WTC11 (cell line): ENCODE measurements at regions not wholly inside any gene's neighbourhood (a gene's known extent, or its start where the extent isn't known, plus 50 kb on each side); places are given as distances from the start of the nearest gene placed in this dataset.

Experiments
- ATAC-seq: fragments of 200-7000 bp; cut with Tn5 transposase; 2 replicates; pipeline ENCODE4 v1.10.0; 2021; ENCODE audit warnings: mild to moderate bottlenecking, moderate library complexity
- CTCF ChIA-PET: fragments of 300-600 bp; sonication (Branson Sonifier 250); formaldehyde crosslinking; loops from one replicate; lab custom pipeline; 2021; ENCODE audit warnings: antibody characterized with exemption; lab: Charles Lee
- POLR2A ChIA-PET: fragments of 350-600 bp; sonication (Branson Sonifier 250); formaldehyde crosslinking; loops from one replicate; lab custom pipeline; 2021; ENCODE audit warnings: antibody characterized with exemption; lab: Charles Lee
- DNase-seq: peaks from one replicate; pipeline ENCODE4 v3.0.0; 2021; ENCODE audit warnings: low spot score
- H3K27ac Mint-ChIP-seq: 2 replicates; pipeline ENCODE4 v1.8.0; 2021; ENCODE audit warnings: mixed read lengths
- H3K27me3 Mint-ChIP-seq: 2 replicates; pipeline ENCODE4 v1.8.0; 2021; ENCODE audit warnings: low read depth, mild to moderate bottlenecking, moderate library complexity, mixed read lengths
- H3K36me3 Mint-ChIP-seq: 2 replicates; pipeline ENCODE4 v1.8.0; 2021; ENCODE audit warnings: mixed read lengths
- H3K4me1 Mint-ChIP-seq: 2 replicates; pipeline ENCODE4 v1.8.0; 2022; ENCODE audit warnings: mixed read lengths
- H3K4me3 Mint-ChIP-seq: 2 replicates; pipeline ENCODE4 v1.8.0; 2021; ENCODE audit warnings: mild to moderate bottlenecking, moderate library complexity, mixed read lengths
- H3K9me3 Mint-ChIP-seq: 2 replicates; pipeline ENCODE4 v1.8.0; 2021; ENCODE audit warnings: mixed read lengths
- ATF1 ChIP-seq: sonication (generic); formaldehyde crosslinking; IDR thresholded peaks from 2 replicates; pipeline ENCODE4 v1.8.1; 2023; ENCODE audit warnings: mild to moderate bottlenecking, moderate library complexity, missing genetic modification reagents
- CREB1 ChIP-seq: sonication (generic); formaldehyde crosslinking; IDR thresholded peaks from 2 replicates; pipeline ENCODE4 v1.8.0; 2023; ENCODE audit warnings: mild to moderate bottlenecking, missing genetic modification reagents
- CREM ChIP-seq: sonication (generic); formaldehyde crosslinking; IDR thresholded peaks from 2 replicates; pipeline ENCODE4 v1.8.1; 2022; ENCODE audit warnings: mild to moderate bottlenecking, missing genetic modification reagents, moderate library complexity
- CTCF ChIP-seq: fragments of 200-600 bp; IDR thresholded peaks from 2 replicates; pipeline ENCODE4 v1.8.0; 2022; ENCODE audit warnings: antibody characterized with exemption
- ESRRA ChIP-seq: sonication (generic); formaldehyde crosslinking; IDR thresholded peaks from 2 replicates; pipeline ENCODE4 v1.8.1; 2022; ENCODE audit warnings: mild to moderate bottlenecking, missing genetic modification reagents, borderline replicate concordance
- ETV6 ChIP-seq: sonication (generic); formaldehyde crosslinking; IDR thresholded peaks from 2 replicates; pipeline ENCODE4 v1.8.1; 2022; ENCODE audit warnings: mild to moderate bottlenecking, missing genetic modification reagents
- HMGA2 ChIP-seq: fragments of 250-450 bp; sonication (Bioruptor Pico); IDR thresholded peaks from 2 replicates; pipeline ENCODE4 v1.4.0; 2021; ENCODE audit warnings: mild to moderate bottlenecking, moderate library complexity
- IRF1 ChIP-seq: sonication (generic); formaldehyde crosslinking; IDR thresholded peaks from 2 replicates; pipeline ENCODE4 v1.8.0; 2023; ENCODE audit warnings: missing genetic modification reagents
- IRF2 ChIP-seq: sonication (generic); formaldehyde crosslinking; IDR thresholded peaks from 2 replicates; pipeline ENCODE4 v1.8.0; 2022; ENCODE audit warnings: low read depth, missing genetic modification reagents, borderline replicate concordance
- JUN ChIP-seq: sonication (generic); formaldehyde crosslinking; IDR thresholded peaks from 2 replicates; pipeline ENCODE4 v1.8.0; 2023; ENCODE audit warnings: mild to moderate bottlenecking, missing genetic modification reagents
- NFATC4 ChIP-seq: fragments of 250-450 bp; sonication (Bioruptor Pico); IDR thresholded peaks from 2 replicates; pipeline ENCODE4 v1.9.0; 2021; ENCODE audit warnings: mild to moderate bottlenecking
- SP1 ChIP-seq: sonication (generic); formaldehyde crosslinking; conservative IDR thresholded peaks from 2 replicates; pipeline ENCODE4 v1.8.1; 2022; ENCODE audit warnings: missing genetic modification reagents
- TEAD1 ChIP-seq: sonication (generic); formaldehyde crosslinking; IDR thresholded peaks from 2 replicates; pipeline ENCODE4 v1.8.0; 2022; ENCODE audit warnings: mild to moderate bottlenecking, missing genetic modification reagents
- TEAD4 ChIP-seq: sonication (generic); formaldehyde crosslinking; IDR thresholded peaks from 2 replicates; pipeline ENCODE4 v1.8.0; 2022; ENCODE audit warnings: mild to moderate bottlenecking, missing genetic modification reagents
- ZNF138 ChIP-seq: sonication (generic); formaldehyde crosslinking; conservative IDR thresholded peaks from 2 replicates; pipeline ENCODE4 v1.8.1; 2022; ENCODE audit warnings: mild to moderate bottlenecking, moderate library complexity, missing genetic modification reagents
- ZNF232 ChIP-seq: sonication (generic); formaldehyde crosslinking; IDR thresholded peaks from 2 replicates; pipeline ENCODE4 v1.8.0; 2022; ENCODE audit warnings: mild to moderate bottlenecking, missing genetic modification reagents
- ZNF416 ChIP-seq: fragments of 250-450 bp; sonication (Bioruptor Pico); IDR thresholded peaks from 2 replicates; pipeline ENCODE4 v1.9.0; 2021; ENCODE audit warnings: mild to moderate bottlenecking, inconsistent platforms
- TF ChIP-seq, protein P1 (sequence below): sonication (generic); formaldehyde crosslinking; IDR thresholded peaks from 2 replicates; pipeline ENCODE4 v1.8.1; 2023; ENCODE audit warnings: mild to moderate bottlenecking, missing genetic modification reagents, moderate library complexity
- TF ChIP-seq, protein P2 (sequence below): sonication (generic); formaldehyde crosslinking; IDR thresholded peaks from 2 replicates; pipeline ENCODE4 v1.8.1; 2022; ENCODE audit warnings: missing genetic modification reagents, borderline replicate concordance
- TF ChIP-seq, protein P3 (sequence below): sonication (generic); formaldehyde crosslinking; IDR thresholded peaks from 2 replicates; pipeline ENCODE4 v1.8.1; 2022; ENCODE audit warnings: low read depth, mild to moderate bottlenecking, moderate library complexity, missing genetic modification reagents, borderline replicate concordance
- TF ChIP-seq, protein P4 (sequence below): sonication (generic); formaldehyde crosslinking; IDR thresholded peaks from 2 replicates; pipeline ENCODE4 v1.8.1; 2022; ENCODE audit warnings: mild to moderate bottlenecking, moderate library complexity, missing genetic modification reagents

- no peak for ATAC-seq
- no peak for TF ChIP-seq ETV6
- TF ChIP-seq ATF1 (CRISPR knock-in tag): no peak
- TF ChIP-seq, all 79 proteins: peak for 0
- H3K4me3 Mint-ChIP-seq: no peak overlapping the region
- peaks cover 4% of the 10 kb centered on the region; the same call in 1 of the 2 replicates for H3K4me1 Mint-ChIP-seq
- H3K36me3 Mint-ChIP-seq: no peaks in the 10 kb centered on the region
- DNase-seq: no peak
- H3K27ac Mint-ChIP-seq: no peak overlapping the region
- ChIA-PET CTCF (interaction anchor here (1.3 kb wide), 1 partner anchor 8 kb away, joined by 3 read pairs; no protein-coding TSS in a partner anchor), POLR2A (no interaction called here)
- H3K27me3 Mint-ChIP-seq: no peaks in the 10 kb centered on the region
- 0 out of 2 replicates have a peak, but pooled peaks cover 5% of the 10 kb centered on the region for H3K9me3 Mint-ChIP-seq
These were observed 1342.4 kb upstream of the TENM3 start for GRCh38 chr4:180900781-180901180.

- Mint-ChIP-seq H3K27me3 (no peaks in the 10 kb centered on the region), H3K4me3 (no peak overlapping the region), H3K9me3 (no peaks in the 10 kb centered on the region), H3K4me1 (no peaks in the 10 kb centered on the region), H3K36me3 (no peaks in the 10 kb centered on the region), H3K27ac (no peak overlapping the region)
- ATAC-seq (peak; percentile 100), DNase-seq (peak; percentile 46)
- ChIA-PET CTCF (interaction anchor here (0.6 to 1.4 kb wide), 6 partner anchors 9 to 249 kb away, joined by 3 read pairs; no protein-coding TSS in a partner anchor), POLR2A (interaction anchor here (0.6 kb wide), 1 partner anchor 337 kb away, joined by 4 read pairs; no protein-coding TSS in a partner anchor)
- TF ChIP-seq IRF1 (CRISPR knock-in tag): no peak
- peak; percentile 64 for TF ChIP-seq CTCF
- TF ChIP-seq NFATC4: no peak
- TF ChIP-seq CREM (CRISPR knock-in tag): no peak
- TF ChIP-seq ZNF232 (CRISPR knock-in tag): no peak
- TF ChIP-seq TEAD1 (CRISPR knock-in tag): no peak
- no peak for TF ChIP-seq ZNF138 (CRISPR knock-in tag)
- TF ChIP-seq IRF2: no peak
These were observed 1333.9 kb upstream of the TENM3 start for GRCh38 chr4:180909279-180909678.

DNA sequence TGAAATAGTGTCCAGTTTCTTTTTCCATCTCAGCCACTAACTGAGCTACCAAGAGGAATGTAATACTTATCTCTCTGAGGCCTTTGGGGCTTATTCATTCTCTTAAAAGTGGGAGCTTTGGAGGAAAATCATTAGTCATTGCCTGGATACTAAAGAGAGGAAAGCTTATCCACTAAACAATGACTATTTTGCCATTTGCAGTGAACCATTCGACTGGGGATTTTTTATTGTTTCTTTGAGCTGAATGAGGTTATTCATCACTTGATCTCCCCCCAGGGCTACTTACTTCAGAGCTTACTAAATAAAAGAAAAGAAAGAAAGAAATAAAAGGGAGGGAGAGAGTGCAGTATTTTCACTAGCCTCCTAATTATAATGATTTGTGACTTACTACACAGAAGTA is 1329.5 kb upstream of the TENM3 start:
- no peak for ATAC-seq
- H3K27ac Mint-ChIP-seq: no peak overlapping the region
- no peaks in the 10 kb centered on the region for H3K4me1 Mint-ChIP-seq
- TF ChIP-seq, protein P1, sequence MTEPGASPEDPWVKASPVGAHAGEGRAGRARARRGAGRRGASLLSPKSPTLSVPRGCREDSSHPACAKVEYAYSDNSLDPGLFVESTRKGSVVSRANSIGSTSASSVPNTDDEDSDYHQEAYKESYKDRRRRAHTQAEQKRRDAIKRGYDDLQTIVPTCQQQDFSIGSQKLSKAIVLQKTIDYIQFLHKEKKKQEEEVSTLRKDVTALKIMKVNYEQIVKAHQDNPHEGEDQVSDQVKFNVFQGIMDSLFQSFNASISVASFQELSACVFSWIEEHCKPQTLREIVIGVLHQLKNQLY (CRISPR knock-in tag): no peak
- TF ChIP-seq TEAD4 (CRISPR knock-in tag) (no peak), ESRRA (CRISPR knock-in tag) (no peak), HMGA2 (no peak), JUN (CRISPR knock-in tag) (no peak), NFATC4 (no peak), CREB1 (no peak), SP1 (CRISPR knock-in tag) (no peak), ZNF416 (CRISPR knock-in tag) (no peak)
- TF ChIP-seq, protein P2, sequence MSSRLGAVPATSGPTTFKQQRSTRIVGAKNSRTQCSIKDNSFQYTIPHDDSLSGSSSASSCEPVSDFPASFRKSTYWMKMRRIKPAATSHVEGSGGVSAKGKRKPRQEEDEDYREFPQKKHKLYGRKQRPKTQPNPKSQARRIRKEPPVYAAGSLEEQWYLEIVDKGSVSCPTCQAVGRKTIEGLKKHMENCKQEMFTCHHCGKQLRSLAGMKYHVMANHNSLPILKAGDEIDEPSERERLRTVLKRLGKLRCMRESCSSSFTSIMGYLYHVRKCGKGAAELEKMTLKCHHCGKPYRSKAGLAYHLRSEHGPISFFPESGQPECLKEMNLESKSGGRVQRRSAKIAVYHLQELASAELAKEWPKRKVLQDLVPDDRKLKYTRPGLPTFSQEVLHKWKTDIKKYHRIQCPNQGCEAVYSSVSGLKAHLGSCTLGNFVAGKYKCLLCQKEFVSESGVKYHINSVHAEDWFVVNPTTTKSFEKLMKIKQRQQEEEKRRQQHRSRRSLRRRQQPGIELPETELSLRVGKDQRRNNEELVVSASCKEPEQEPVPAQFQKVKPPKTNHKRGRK (CRISPR knock-in tag): no peak
- TF ChIP-seq, protein P3, sequence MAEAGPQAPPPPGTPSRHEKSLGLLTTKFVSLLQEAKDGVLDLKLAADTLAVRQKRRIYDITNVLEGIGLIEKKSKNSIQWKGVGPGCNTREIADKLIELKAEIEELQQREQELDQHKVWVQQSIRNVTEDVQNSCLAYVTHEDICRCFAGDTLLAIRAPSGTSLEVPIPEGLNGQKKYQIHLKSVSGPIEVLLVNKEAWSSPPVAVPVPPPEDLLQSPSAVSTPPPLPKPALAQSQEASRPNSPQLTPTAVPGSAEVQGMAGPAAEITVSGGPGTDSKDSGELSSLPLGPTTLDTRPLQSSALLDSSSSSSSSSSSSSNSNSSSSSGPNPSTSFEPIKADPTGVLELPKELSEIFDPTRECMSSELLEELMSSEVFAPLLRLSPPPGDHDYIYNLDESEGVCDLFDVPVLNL (CRISPR knock-in tag): no peak
- TF ChIP-seq, protein P4, sequence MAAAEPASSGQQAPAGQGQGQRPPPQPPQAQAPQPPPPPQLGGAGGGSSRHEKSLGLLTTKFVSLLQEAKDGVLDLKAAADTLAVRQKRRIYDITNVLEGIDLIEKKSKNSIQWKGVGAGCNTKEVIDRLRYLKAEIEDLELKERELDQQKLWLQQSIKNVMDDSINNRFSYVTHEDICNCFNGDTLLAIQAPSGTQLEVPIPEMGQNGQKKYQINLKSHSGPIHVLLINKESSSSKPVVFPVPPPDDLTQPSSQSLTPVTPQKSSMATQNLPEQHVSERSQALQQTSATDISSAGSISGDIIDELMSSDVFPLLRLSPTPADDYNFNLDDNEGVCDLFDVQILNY (CRISPR knock-in tag): no peak
- TF ChIP-seq, all 79 proteins: peak for 0
- Mint-ChIP-seq H3K36me3 (no peaks in the 10 kb centered on the region), H3K9me3 (no peaks in the 10 kb centered on the region), H3K27me3 (no peaks in the 10 kb centered on the region), H3K4me3 (no peak overlapping the region)
- ChIA-PET CTCF (interaction anchor here (1.5 kb wide), 1 partner anchor 229 kb away, joined by 3 read pairs; no protein-coding TSS in a partner anchor), POLR2A (no interaction called here)
- DNase-seq: no peak
